ENCODE measurements at regions not wholly inside any gene's neighbourhood (a gene's known extent, or its start where the extent isn't known, plus 50 kb on each side); places are given as distances from the start of the nearest gene placed in this dataset.

DNA sequence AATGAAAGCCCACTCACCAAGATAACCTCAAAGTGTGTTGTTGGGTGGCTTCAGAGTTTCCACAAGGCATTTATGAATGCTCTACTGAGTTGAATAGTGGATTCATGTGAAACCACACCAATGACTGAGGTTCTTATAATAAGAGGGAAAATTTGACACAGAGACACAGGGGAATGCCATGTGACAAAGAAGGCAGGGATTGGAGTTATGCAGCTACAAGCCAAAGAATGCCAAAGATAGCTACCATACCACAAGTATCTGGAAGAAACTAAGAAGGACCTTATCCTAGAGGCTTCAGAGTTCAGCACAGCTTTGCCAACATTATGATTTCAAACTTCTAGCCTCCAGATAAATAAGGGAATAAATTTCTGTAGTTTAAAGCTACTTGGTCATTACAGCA, 68.0 kb upstream of the PCDH15 start:
- no peak for TF ChIP-seq SMAD3 (CRISPR knock-in tag; IDR thresholded peaks at IDR 0.05; ENCODE audit: borderline replicate concordance)
- TF ChIP-seq, protein P1, sequence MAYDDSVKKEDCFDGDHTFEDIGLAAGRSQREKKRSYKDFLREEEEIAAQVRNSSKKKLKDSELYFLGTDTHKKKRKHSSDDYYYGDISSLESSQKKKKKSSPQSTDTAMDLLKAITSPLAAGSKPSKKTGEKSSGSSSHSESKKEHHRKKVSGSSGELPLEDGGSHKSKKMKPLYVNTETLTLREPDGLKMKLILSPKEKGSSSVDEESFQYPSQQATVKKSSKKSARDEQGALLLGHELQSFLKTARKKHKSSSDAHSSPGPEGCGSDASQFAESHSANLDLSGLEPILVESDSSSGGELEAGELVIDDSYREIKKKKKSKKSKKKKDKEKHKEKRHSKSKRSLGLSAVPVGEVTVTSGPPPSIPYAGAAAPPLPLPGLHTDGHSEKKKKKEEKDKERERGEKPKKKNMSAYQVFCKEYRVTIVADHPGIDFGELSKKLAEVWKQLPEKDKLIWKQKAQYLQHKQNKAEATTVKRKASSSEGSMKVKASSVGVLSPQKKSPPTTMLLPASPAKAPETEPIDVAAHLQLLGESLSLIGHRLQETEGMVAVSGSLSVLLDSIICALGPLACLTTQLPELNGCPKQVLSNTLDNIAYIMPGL (CRISPR knock-in tag; IDR thresholded peaks at IDR 0.05) = no peak
- TF ChIP-seq NFYB (CRISPR knock-in tag; conservative IDR thresholded peaks at IDR 0.05; ENCODE audit: low read depth) = no peak
- TF ChIP-seq, protein P2, sequence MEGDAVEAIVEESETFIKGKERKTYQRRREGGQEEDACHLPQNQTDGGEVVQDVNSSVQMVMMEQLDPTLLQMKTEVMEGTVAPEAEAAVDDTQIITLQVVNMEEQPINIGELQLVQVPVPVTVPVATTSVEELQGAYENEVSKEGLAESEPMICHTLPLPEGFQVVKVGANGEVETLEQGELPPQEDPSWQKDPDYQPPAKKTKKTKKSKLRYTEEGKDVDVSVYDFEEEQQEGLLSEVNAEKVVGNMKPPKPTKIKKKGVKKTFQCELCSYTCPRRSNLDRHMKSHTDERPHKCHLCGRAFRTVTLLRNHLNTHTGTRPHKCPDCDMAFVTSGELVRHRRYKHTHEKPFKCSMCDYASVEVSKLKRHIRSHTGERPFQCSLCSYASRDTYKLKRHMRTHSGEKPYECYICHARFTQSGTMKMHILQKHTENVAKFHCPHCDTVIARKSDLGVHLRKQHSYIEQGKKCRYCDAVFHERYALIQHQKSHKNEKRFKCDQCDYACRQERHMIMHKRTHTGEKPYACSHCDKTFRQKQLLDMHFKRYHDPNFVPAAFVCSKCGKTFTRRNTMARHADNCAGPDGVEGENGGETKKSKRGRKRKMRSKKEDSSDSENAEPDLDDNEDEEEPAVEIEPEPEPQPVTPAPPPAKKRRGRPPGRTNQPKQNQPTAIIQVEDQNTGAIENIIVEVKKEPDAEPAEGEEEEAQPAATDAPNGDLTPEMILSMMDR (IDR thresholded peaks at IDR 0.05) = no peak
- TF ChIP-seq, protein P3, sequence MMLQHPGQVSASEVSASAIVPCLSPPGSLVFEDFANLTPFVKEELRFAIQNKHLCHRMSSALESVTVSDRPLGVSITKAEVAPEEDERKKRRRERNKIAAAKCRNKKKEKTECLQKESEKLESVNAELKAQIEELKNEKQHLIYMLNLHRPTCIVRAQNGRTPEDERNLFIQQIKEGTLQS (CRISPR knock-in tag; conservative IDR thresholded peaks at IDR 0.05) = no peak
- TF ChIP-seq, protein P4, sequence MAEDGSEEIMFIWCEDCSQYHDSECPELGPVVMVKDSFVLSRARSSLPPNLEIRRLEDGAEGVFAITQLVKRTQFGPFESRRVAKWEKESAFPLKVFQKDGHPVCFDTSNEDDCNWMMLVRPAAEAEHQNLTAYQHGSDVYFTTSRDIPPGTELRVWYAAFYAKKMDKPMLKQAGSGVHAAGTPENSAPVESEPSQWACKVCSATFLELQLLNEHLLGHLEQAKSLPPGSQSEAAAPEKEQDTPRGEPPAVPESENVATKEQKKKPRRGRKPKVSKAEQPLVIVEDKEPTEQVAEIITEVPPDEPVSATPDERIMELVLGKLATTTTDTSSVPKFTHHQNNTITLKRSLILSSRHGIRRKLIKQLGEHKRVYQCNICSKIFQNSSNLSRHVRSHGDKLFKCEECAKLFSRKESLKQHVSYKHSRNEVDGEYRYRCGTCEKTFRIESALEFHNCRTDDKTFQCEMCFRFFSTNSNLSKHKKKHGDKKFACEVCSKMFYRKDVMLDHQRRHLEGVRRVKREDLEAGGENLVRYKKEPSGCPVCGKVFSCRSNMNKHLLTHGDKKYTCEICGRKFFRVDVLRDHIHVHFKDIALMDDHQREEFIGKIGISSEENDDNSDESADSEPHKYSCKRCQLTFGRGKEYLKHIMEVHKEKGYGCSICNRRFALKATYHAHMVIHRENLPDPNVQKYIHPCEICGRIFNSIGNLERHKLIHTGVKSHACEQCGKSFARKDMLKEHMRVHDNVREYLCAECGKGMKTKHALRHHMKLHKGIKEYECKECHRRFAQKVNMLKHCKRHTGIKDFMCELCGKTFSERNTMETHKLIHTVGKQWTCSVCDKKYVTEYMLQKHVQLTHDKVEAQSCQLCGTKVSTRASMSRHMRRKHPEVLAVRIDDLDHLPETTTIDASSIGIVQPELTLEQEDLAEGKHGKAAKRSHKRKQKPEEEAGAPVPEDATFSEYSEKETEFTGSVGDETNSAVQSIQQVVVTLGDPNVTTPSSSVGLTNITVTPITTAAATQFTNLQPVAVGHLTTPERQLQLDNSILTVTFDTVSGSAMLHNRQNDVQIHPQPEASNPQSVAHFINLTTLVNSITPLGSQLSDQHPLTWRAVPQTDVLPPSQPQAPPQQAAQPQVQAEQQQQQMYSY (CRISPR knock-in tag; IDR thresholded peaks at IDR 0.05) = no peak
- TF ChIP-seq, protein P5, sequence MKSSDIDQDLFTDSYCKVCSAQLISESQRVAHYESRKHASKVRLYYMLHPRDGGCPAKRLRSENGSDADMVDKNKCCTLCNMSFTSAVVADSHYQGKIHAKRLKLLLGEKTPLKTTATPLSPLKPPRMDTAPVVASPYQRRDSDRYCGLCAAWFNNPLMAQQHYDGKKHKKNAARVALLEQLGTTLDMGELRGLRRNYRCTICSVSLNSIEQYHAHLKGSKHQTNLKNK (CRISPR knock-in tag; IDR thresholded peaks at IDR 0.05) = no peak
- no peak for TF ChIP-seq SOX15 (CRISPR knock-in tag; IDR thresholded peaks at IDR 0.05)
- TF ChIP-seq GTF2I (CRISPR knock-in tag; conservative IDR thresholded peaks at IDR 0.05) = no peak
- TF ChIP-seq, protein P6, sequence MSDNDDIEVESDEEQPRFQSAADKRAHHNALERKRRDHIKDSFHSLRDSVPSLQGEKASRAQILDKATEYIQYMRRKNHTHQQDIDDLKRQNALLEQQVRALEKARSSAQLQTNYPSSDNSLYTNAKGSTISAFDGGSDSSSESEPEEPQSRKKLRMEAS (CRISPR knock-in tag; IDR thresholded peaks at IDR 0.05) = no peak
- no peak for TF ChIP-seq TP53 (CRISPR knock-in tag; IDR thresholded peaks at IDR 0.05)

Measured in WTC11 (cell line).